SW480 (cell line): ENCODE measurements at regions not wholly inside any gene's neighbourhood (a gene's known extent, or its start where the extent isn't known, plus 50 kb on each side); places are given as distances from the start of the nearest gene placed in this dataset.
"Not testable (repeated sequence)": the region's sequence is repeated elsewhere in the genome, so short reads cannot be mapped to it uniquely, and the experiment has no call there.

Experiments used
- DNase-seq: peaks from one replicate; pipeline ENCODE4 v3.0.0-alpha.2; 2016; ENCODE audit warnings: low spot score

- no peak for DNase-seq
These were observed 207.8 kb upstream of the AMOT start for GRCh38 chrX:113048480-113048879.

GRCh38 chrX:113033966-113034680 is 193.5 kb upstream of the AMOT start:
- no peak for DNase-seq

GRCh38 chrX:113019958-113020357 is 179.3 kb upstream of the AMOT start:
- DNase-seq: no peak

GRCh38 chrX:113009837-113010236 is 169.2 kb upstream of the AMOT start:
- no peak for DNase-seq

GRCh38 chrX:113009029-113009428 is 168.4 kb upstream of the AMOT start:
- no peak for DNase-seq

- DNase-seq: peak; percentile 1
These were observed 161.2 kb upstream of the AMOT start for GRCh38 chrX:113001836-113002235.

- no peak for DNase-seq
These were observed 157.4 kb upstream of the AMOT start for GRCh38 chrX:112997991-112998390.

GRCh38 chrX:112991801-112992200 is 151.2 kb upstream of the AMOT start:
- DNase-seq: no peak

- DNase-seq: no peak
These were observed 139.2 kb upstream of the AMOT start for GRCh38 chrX:112979879-112980278.

GRCh38 chrX:112968351-112969133 is 127.9 kb upstream of the AMOT start:
- DNase-seq: no peak

GRCh38 chrX:112967903-112968302 is 127.3 kb upstream of the AMOT start:
- no peak for DNase-seq

- DNase-seq: no peak
These were observed 126.7 kb upstream of the AMOT start for GRCh38 chrX:112967341-112967740.

GRCh38 chrX:112961981-112962380 is 121.3 kb upstream of the AMOT start:
- DNase-seq: no peak

- no peak for DNase-seq
These were observed 107.5 kb upstream of the AMOT start for GRCh38 chrX:112947981-112948615.

- DNase-seq: no peak
These were observed 105.6 kb upstream of the AMOT start for GRCh38 chrX:112946227-112946626.

GRCh38 chrX:112945826-112946225 is 105.2 kb upstream of the AMOT start:
- no peak for DNase-seq

GRCh38 chrX:112941209-112941837 is 100.7 kb upstream of the AMOT start:
- DNase-seq: peak; percentile 17

- DNase-seq: no peak
These were observed 94.4 kb upstream of the AMOT start for GRCh38 chrX:112935029-112935428.

- no peak for DNase-seq
These were observed 91.3 kb upstream of the AMOT start for GRCh38 chrX:112931900-112932299.

GRCh38 chrX:112931478-112931877 is 90.8 kb upstream of the AMOT start:
- no peak for DNase-seq

- not testable (repeated sequence) for DNase-seq
These were observed 82.8 kb upstream of the AMOT start for GRCh38 chrX:112923381-112923780.

- no peak for DNase-seq
These were observed 73.2 kb upstream of the AMOT start for GRCh38 chrX:112913807-112914206.

GRCh38 chrX:112910418-112910817 is 69.8 kb upstream of the AMOT start:
- DNase-seq: no peak
